Fibroblast of mammary gland (primary cell): ENCODE measurements at regions not wholly inside any gene's neighbourhood (a gene's known extent, or its start where the extent isn't known, plus 50 kb on each side); places are given as distances from the start of the nearest gene placed in this dataset.

Experiments
- DNase-seq: peaks from one replicate; pipeline ENCODE4 v3.0.0-alpha.2; 2010; ENCODE audit warnings: low read depth
- H3K4me3 ChIP-seq: 2 replicates; pipeline ENCODE4 v1.5.1; 2011; ENCODE audit warnings: low read depth, mild to moderate bottlenecking, low read length, moderate library complexity; ENCODE audit not compliant: control insufficient read depth
- CTCF ChIP-seq: conservative IDR thresholded peaks from 2 replicates; pipeline ENCODE4 v1.5.1; 2011; ENCODE audit warnings: low read depth, low read length, inconsistent platforms; ENCODE audit not compliant: control insufficient read depth, insufficient read depth

GRCh38 chr4:64166365-64166764 is 242.9 kb downstream of the TECRL start:
- no peak for DNase-seq
- TF ChIP-seq CTCF = no peak
- no peak overlapping the region for H3K4me3 ChIP-seq

- no peak overlapping the region for H3K4me3 ChIP-seq
- DNase-seq = peak; percentile 64
- peak; percentile 71 for TF ChIP-seq CTCF
Observed at GRCh38 chr4:64158648-64159326, 250.5 kb downstream of the TECRL start.

- DNase-seq = no peak
- H3K4me3 ChIP-seq = no peak overlapping the region
- TF ChIP-seq CTCF = no peak
Observed at GRCh38 chr4:64157397-64157796, 251.9 kb downstream of the TECRL start.

- no peak overlapping the region for H3K4me3 ChIP-seq
- DNase-seq = no peak
- TF ChIP-seq CTCF = no peak
Observed at GRCh38 chr4:64156253-64156652, 253.0 kb downstream of the TECRL start.

GRCh38 chr4:64146030-64146429 is 263.2 kb downstream of the TECRL start:
- DNase-seq = no peak
- no peak overlapping the region for H3K4me3 ChIP-seq
- no peak for TF ChIP-seq CTCF

GRCh38 chr4:64144994-64145393 is 264.3 kb downstream of the TECRL start:
- H3K4me3 ChIP-seq = no peak overlapping the region
- TF ChIP-seq CTCF = no peak
- DNase-seq = no peak

GRCh38 chr4:64130907-64131306 is 278.3 kb downstream of the TECRL start:
- DNase-seq = no peak
- no peak overlapping the region for H3K4me3 ChIP-seq
- TF ChIP-seq CTCF = no peak
